ENCODE measurements at regions not wholly inside any gene's neighbourhood (a gene's known extent, or its start where the extent isn't known, plus 50 kb on each side); places are given as distances from the start of the nearest gene placed in this dataset.
A peak's percentile ranks its signal among the peaks of the same experiment; 100 is the strongest.

GRCh38 chr12:114879354-114879753 lies 195.4 kb upstream of the TBX3 start:
- DNase-seq (ENCODE audit: low read depth) = no peak

- no peak for DNase-seq (ENCODE audit: low read depth)
Observed at GRCh38 chr12:114878781-114879180, 194.8 kb upstream of the TBX3 start.

- DNase-seq (ENCODE audit: low read depth) = no peak
Observed at GRCh38 chr12:114876968-114877680, 193.1 kb upstream of the TBX3 start.

- no peak for DNase-seq (ENCODE audit: low read depth)
Observed at GRCh38 chr12:114875313-114875712, 191.3 kb upstream of the TBX3 start.

- DNase-seq (ENCODE audit: low read depth) = no peak
Observed at GRCh38 chr12:114873656-114874055, 189.7 kb upstream of the TBX3 start.

- DNase-seq (ENCODE audit: low read depth) = no peak
Observed at GRCh38 chr12:114868995-114869834, 185.2 kb upstream of the TBX3 start.

GRCh38 chr12:114866331-114866730 lies 182.4 kb upstream of the TBX3 start:
- no peak for DNase-seq (ENCODE audit: low read depth)

GRCh38 chr12:114864837-114865551 lies 181.0 kb upstream of the TBX3 start:
- no peak for DNase-seq (ENCODE audit: low read depth)

- DNase-seq (ENCODE audit: low read depth) = no peak
Observed at GRCh38 chr12:114863911-114864310, 179.9 kb upstream of the TBX3 start.

GRCh38 chr12:114860969-114861368 lies 177.0 kb upstream of the TBX3 start:
- no peak for DNase-seq (ENCODE audit: low read depth)

GRCh38 chr12:114858388-114859146 lies 174.6 kb upstream of the TBX3 start:
- DNase-seq (ENCODE audit: low read depth) = no peak

- no peak for DNase-seq (ENCODE audit: low read depth)
Observed at GRCh38 chr12:114855678-114856077, 171.7 kb upstream of the TBX3 start.

- no peak for DNase-seq (ENCODE audit: low read depth)
Observed at GRCh38 chr12:114852976-114853529, 169.1 kb upstream of the TBX3 start.

GRCh38 chr12:114851981-114852380 lies 168.0 kb upstream of the TBX3 start:
- no peak for DNase-seq (ENCODE audit: low read depth)

- DNase-seq (ENCODE audit: low read depth) = no peak
Observed at GRCh38 chr12:114850661-114851275, 166.8 kb upstream of the TBX3 start.

- peak; percentile 12 for DNase-seq (ENCODE audit: low read depth)
Observed at GRCh38 chr12:114848666-114849065, 164.7 kb upstream of the TBX3 start.

- DNase-seq (ENCODE audit: low read depth) = no peak
Observed at GRCh38 chr12:114847441-114848035, 163.6 kb upstream of the TBX3 start.

GRCh38 chr12:114846771-114847170 lies 162.8 kb upstream of the TBX3 start:
- DNase-seq (ENCODE audit: low read depth) = no peak

GRCh38 chr12:114841557-114842251 lies 157.7 kb upstream of the TBX3 start:
- peak; percentile 8 for DNase-seq (ENCODE audit: low read depth)

- DNase-seq (ENCODE audit: low read depth) = no peak
Observed at GRCh38 chr12:114838480-114838879, 154.5 kb upstream of the TBX3 start.

Measured in HT1080 (cell line).